ENCODE measurements at regions not wholly inside any gene's neighbourhood (a gene's known extent, or its start where the extent isn't known, plus 50 kb on each side); places are given as distances from the start of the nearest gene placed in this dataset.

DNA sequence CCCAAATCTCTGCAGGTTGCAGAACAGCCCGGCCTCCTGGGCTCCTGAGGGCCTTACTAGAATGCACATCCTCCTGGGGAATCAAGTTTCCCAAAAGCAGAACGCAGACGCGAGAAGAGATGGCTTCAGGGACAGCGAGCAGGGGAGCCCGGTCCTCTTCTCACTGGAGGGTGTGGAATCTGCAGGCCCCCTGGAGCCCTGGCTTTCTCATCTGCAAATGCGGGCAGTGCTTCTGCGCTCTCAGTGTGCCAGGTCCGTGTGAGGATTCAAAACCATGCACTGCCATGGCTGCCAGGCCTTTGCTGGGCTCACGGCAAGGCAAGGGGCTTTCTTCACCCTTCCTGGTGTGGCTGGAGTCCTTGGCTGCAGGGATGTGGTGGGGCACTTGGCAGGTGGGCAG is 330.9 kb upstream of the MKI67 start:
- Mint-ChIP-seq H3K27me3 (ENCODE audit: insufficient read depth) (no peaks in the 10 kb centered on the region; the same call in none of the 2 replicates), H3K4me1 (ENCODE audit: low read depth) (no peaks in the 10 kb centered on the region), H3K9me3 (peaks cover 78% of the 10 kb centered on the region), H3K36me3 (ENCODE audit: low read depth) (peaks cover 5% of the 10 kb centered on the region; the same call in 1 of the 2 replicates), H3K4me3 (no peak overlapping the region), H3K27ac (no peak overlapping the region)
- TF ChIP-seq, protein P1, sequence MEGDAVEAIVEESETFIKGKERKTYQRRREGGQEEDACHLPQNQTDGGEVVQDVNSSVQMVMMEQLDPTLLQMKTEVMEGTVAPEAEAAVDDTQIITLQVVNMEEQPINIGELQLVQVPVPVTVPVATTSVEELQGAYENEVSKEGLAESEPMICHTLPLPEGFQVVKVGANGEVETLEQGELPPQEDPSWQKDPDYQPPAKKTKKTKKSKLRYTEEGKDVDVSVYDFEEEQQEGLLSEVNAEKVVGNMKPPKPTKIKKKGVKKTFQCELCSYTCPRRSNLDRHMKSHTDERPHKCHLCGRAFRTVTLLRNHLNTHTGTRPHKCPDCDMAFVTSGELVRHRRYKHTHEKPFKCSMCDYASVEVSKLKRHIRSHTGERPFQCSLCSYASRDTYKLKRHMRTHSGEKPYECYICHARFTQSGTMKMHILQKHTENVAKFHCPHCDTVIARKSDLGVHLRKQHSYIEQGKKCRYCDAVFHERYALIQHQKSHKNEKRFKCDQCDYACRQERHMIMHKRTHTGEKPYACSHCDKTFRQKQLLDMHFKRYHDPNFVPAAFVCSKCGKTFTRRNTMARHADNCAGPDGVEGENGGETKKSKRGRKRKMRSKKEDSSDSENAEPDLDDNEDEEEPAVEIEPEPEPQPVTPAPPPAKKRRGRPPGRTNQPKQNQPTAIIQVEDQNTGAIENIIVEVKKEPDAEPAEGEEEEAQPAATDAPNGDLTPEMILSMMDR (IDR thresholded peaks at IDR 0.05) = no peak
- DNase-seq = no peak

DNA sequence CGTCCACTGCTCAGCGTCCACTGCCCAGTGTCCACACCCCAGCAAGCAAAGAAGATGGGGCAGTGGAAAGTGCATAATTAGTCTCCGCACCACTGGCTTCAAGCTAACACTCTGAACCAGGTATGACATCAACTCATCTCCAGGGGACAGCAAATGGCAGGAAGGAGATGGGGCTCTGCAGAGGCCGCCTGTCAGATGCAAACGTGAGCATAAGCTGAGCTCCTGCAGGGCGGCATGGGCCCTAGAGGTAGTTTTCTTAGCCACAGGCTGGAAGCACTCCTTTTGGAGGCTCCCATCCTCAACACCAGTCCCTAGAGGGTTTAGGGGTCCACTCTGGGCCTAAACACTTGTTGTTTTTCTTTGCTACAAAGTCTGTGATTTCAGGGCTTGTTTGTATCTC is 335.8 kb upstream of the MKI67 start:
- H3K27me3 Mint-ChIP-seq (ENCODE audit: insufficient read depth) = no peaks in the 10 kb centered on the region; the same call in none of the 2 replicates
- H3K9me3 Mint-ChIP-seq = peaks cover 76% of the 10 kb centered on the region
- no peaks in the 10 kb centered on the region for H3K4me1 Mint-ChIP-seq (ENCODE audit: low read depth)
- H3K4me3 Mint-ChIP-seq = no peak overlapping the region
- TF ChIP-seq, protein P1 (IDR thresholded peaks at IDR 0.05) = no peak
- DNase-seq = no peak
- peaks cover 9% of the 10 kb centered on the region; the same call in 1 of the 2 replicates for H3K36me3 Mint-ChIP-seq (ENCODE audit: low read depth)
- H3K27ac Mint-ChIP-seq = no peak overlapping the region

DNA sequence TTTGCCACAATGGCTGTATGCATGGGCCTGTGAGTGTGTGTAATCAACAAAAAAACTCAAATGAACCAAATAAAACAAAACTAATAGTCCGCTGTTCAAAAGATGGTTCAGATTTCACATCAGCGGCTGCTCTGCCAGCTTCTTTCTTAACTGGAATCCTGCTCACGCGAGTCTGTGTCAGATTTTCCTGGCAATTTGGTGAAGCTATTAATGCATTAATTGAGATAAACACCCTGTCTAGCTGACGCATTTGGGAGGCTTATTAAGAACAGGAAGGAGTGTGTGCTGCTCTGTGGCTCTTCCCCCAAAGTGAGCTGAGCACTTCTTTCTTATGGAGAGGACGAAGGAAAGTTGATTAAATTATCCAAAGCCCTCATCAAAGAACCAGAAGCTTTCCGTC is 336.6 kb upstream of the MKI67 start:
- Mint-ChIP-seq H3K27ac (no peak overlapping the region), H3K9me3 (peaks cover 76% of the 10 kb centered on the region), H3K27me3 (ENCODE audit: insufficient read depth) (no peaks in the 10 kb centered on the region; the same call in none of the 2 replicates), H3K4me1 (ENCODE audit: low read depth) (no peaks in the 10 kb centered on the region), H3K4me3 (no peak overlapping the region), H3K36me3 (ENCODE audit: low read depth) (peaks cover 9% of the 10 kb centered on the region; the same call in 1 of the 2 replicates)
- DNase-seq = no peak
- TF ChIP-seq, protein P1 (IDR thresholded peaks at IDR 0.05) = no peak

DNA sequence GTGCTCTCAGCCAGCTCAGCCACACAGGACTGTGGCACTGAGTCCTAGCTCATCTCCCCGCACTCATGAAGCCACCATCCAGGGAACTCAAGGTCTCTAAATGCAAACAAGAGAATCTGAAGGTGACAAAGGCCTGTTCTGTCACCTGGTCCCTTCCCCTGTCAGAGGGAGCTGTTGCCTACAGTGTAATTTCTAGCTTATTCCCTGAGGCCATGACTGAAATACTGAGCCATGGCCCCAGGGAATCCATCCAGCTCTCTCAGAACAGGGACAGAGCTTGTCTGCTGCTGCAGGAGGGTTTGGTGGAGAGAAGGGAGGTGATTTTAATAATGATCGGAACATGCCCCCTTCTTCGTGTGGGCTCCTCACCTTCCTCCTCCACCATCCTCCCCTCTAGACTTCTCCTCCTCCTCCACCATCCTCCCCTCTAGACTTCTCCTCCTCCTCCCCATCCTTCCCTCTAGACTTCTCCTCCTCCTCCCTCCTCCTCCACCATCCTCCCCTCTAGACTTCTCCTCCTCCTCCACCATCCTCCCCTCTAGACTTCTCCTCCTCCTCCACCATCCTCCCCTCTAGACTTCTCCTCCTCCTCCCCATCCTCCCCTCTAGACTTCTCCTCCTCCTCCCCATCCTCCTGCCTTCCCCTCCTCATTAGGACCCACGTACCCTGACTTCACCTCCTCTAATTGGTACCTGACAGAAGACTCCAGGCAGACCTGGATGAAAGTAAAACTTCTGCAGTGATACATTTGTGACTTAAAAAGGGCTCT is 338.0 kb upstream of the MKI67 start:
- Mint-ChIP-seq H3K4me3 (no peak overlapping the region), H3K27ac (no peak overlapping the region), H3K4me1 (ENCODE audit: low read depth) (no peaks in the 10 kb centered on the region), H3K9me3 (peaks cover 68% of the 10 kb centered on the region), H3K36me3 (ENCODE audit: low read depth) (peaks cover 9% of the 10 kb centered on the region; the same call in 1 of the 2 replicates), H3K27me3 (ENCODE audit: insufficient read depth) (no peaks in the 10 kb centered on the region; the same call in none of the 2 replicates)
- TF ChIP-seq, protein P1 (IDR thresholded peaks at IDR 0.05) = no peak
- no peak for DNase-seq

DNA sequence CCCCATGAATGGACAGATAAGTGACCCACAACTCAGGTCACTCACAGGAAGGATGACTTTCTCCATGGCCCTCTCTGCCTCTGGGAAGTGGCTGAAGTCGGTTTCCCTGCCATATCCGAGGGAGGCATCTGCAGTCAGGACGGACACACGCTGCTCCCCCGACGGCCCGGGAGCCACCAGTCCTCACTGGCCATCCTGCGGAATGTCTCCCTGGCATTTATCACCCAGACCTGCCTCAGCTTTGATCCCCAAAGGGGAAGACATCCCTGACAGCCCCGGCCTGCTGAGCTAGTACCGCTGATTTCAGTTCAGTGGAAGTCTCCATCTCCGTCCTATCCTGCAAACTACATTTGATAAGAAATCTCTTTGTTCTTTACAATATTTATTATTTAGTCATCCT is 339.5 kb upstream of the MKI67 start:
- TF ChIP-seq, protein P1 (IDR thresholded peaks at IDR 0.05) = no peak
- peaks cover 9% of the 10 kb centered on the region; the same call in 1 of the 2 replicates for H3K36me3 Mint-ChIP-seq (ENCODE audit: low read depth)
- H3K27me3 Mint-ChIP-seq (ENCODE audit: insufficient read depth) = no peaks in the 10 kb centered on the region; the same call in none of the 2 replicates
- no peaks in the 10 kb centered on the region for H3K4me1 Mint-ChIP-seq (ENCODE audit: low read depth)
- H3K27ac Mint-ChIP-seq = no peak overlapping the region
- DNase-seq = no peak
- peaks cover 63% of the 10 kb centered on the region for H3K9me3 Mint-ChIP-seq
- H3K4me3 Mint-ChIP-seq = no peak overlapping the region

Data from HFFc6 (cell line).